SU-DHL-6 (cell line): ENCODE measurements at regions not wholly inside any gene's neighbourhood (a gene's known extent, or its start where the extent isn't known, plus 50 kb on each side); places are given as distances from the start of the nearest gene placed in this dataset.

Source experiments
- H2AFZ ChIP-seq: fragments of 200-600 bp; sonication (generic); 2 replicates; pipeline ENCODE4 v1.6.1; 2014; ENCODE audit warnings: low read depth, mild to moderate bottlenecking, moderate library complexity, mixed read lengths, antibody characterized with exemption, low read length; ENCODE audit not compliant: severe bottlenecking
- H3F3A ChIP-seq: fragments of 200-600 bp; shearing (Covaris generic); 2 replicates; pipeline ENCODE4 v1.6.0; 2016; ENCODE audit warnings: antibody characterized with exemption, mild to moderate bottlenecking; ENCODE audit not compliant: insufficient read depth
- H3K27ac ChIP-seq: fragments of 200-600 bp; sonication (generic); 2 replicates; pipeline ENCODE4 v1.5.1; 2016; ENCODE audit warnings: low read depth, mild to moderate bottlenecking, low read length, moderate library complexity, mixed read lengths
- H3K27me3 ChIP-seq: fragments of 200-600 bp; sonication (generic), shearing (Covaris generic); 2 replicates; pipeline ENCODE4 v1.6.0; 2014; ENCODE audit warnings: mild to moderate bottlenecking, low read length
- H3K36me3 ChIP-seq: fragments of 200-600 bp; sonication (generic); 2 replicates; pipeline ENCODE4 v1.6.1; 2014; ENCODE audit warnings: mild to moderate bottlenecking, low read length, mixed read lengths
- H3K4me2 ChIP-seq: fragments of 300-600, 200-600 bp; shearing (Covaris generic), sonication (generic); 2 replicates; pipeline ENCODE4 v1.6.0; 2014; ENCODE audit warnings: low read length, low read depth, mild to moderate bottlenecking; ENCODE audit not compliant: poor library complexity, severe bottlenecking
- H3K4me3 ChIP-seq: fragments of 200-600 bp; sonication (generic); 2 replicates; pipeline ENCODE4 v1.5.1; 2014; ENCODE audit warnings: antibody characterized with exemption, low read length, mild to moderate bottlenecking, mixed read lengths; ENCODE audit not compliant: insufficient read depth, poor library complexity, severe bottlenecking
- H3K79me2 ChIP-seq: fragments of 200-600 bp; sonication (generic); 2 replicates; pipeline ENCODE4 v1.6.1; 2014; ENCODE audit warnings: mild to moderate bottlenecking, low read length, moderate library complexity; ENCODE audit not compliant: insufficient read depth
- H3K9ac ChIP-seq: fragments of 200-600 bp; sonication (generic); 2 replicates; pipeline ENCODE4 v1.7.0; 2014; ENCODE audit warnings: mild to moderate bottlenecking, low read length
- H3K9me2 ChIP-seq: fragments of 200-600 bp; sonication (generic); replicated peaks from 2 replicates; pipeline ENCODE4 v1.6.1; 2014; ENCODE audit warnings: low read length; ENCODE audit not compliant: insufficient read depth
- H3K9me3 ChIP-seq: fragments of 200-600 bp; sonication (generic); 2 replicates; pipeline ENCODE4 v1.6.1; 2014; ENCODE audit warnings: low read length, mixed read lengths; ENCODE audit not compliant: insufficient read depth
- H4K20me1 ChIP-seq: fragments of 200-600 bp; sonication (generic); 2 replicates; pipeline ENCODE4 v1.6.1; 2014; ENCODE audit warnings: low read depth, mild to moderate bottlenecking, antibody characterized with exemption, low read length, moderate library complexity, mixed read lengths
- CTCF ChIP-seq: fragments of 200-600 bp; sonication (generic); IDR thresholded peaks from one replicate; pipeline ENCODE4 v1.5.1; 2017; ENCODE audit warnings: antibody characterized with exemption, mild to moderate bottlenecking, low read length, moderate library complexity; ENCODE audit not compliant: insufficient read depth, poor library complexity, severe bottlenecking
- EZH2phosphoT487 ChIP-seq: fragments of 200-600 bp; sonication (generic), shearing (Covaris generic); conservative IDR thresholded peaks from 2 replicates; pipeline ENCODE4 v1.6.1; 2018; ENCODE audit warnings: mild to moderate bottlenecking, antibody characterized with exemption, low read length, moderate library complexity, mixed read lengths

GRCh38 chr6:815348-815738, 122.4 kb upstream of the EXOC2 start:
- Histone ChIP-seq H3K4me2 (no peak overlapping the region), H3K36me3 (no peaks in the 10 kb centered on the region), H4K20me1 (no peaks in the 10 kb centered on the region), H3K27ac (no peak overlapping the region), H3K9ac (no peak overlapping the region), H3K9me2 (no peaks in the 10 kb centered on the region), H2AFZ (no peak overlapping the region), H3F3A (no peaks in the 10 kb centered on the region), H3K27me3 (no peaks in the 10 kb centered on the region), H3K79me2 (no peaks in the 10 kb centered on the region), H3K4me3 (no peak overlapping the region), H3K9me3 (no peaks in the 10 kb centered on the region)
- TF ChIP-seq CTCF (no peak), EZH2phosphoT487 (no peak)

GRCh38 chr6:814378-815347, 121.7 kb upstream of the EXOC2 start:
- Histone ChIP-seq H3K4me2 (no peak overlapping the region), H3K9ac (no peak overlapping the region), H3K27me3 (no peaks in the 10 kb centered on the region), H3F3A (no peaks in the 10 kb centered on the region), H3K27ac (no peak overlapping the region), H2AFZ (no peak overlapping the region), H4K20me1 (no peaks in the 10 kb centered on the region), H3K79me2 (no peaks in the 10 kb centered on the region), H3K36me3 (no peaks in the 10 kb centered on the region), H3K9me2 (no peaks in the 10 kb centered on the region), H3K4me3 (no peak overlapping the region), H3K9me3 (no peaks in the 10 kb centered on the region)
- TF ChIP-seq CTCF (no peak), EZH2phosphoT487 (no peak)

- H3K9ac ChIP-seq, result no peak overlapping the region
- no peaks in the 10 kb centered on the region for H3K9me3 ChIP-seq
- no peak overlapping the region for H2AFZ ChIP-seq
- no peak for TF ChIP-seq EZH2phosphoT487
- no peak for TF ChIP-seq CTCF
- no peaks in the 10 kb centered on the region for H3K27me3 ChIP-seq
- H3K4me2 ChIP-seq, result no peak overlapping the region
- H3K9me2 ChIP-seq, result no peaks in the 10 kb centered on the region
- no peak overlapping the region for H3K4me3 ChIP-seq
- no peak overlapping the region for H3K27ac ChIP-seq
- H3F3A ChIP-seq, result no peaks in the 10 kb centered on the region
- H4K20me1 ChIP-seq, result no peaks in the 10 kb centered on the region
- no peaks in the 10 kb centered on the region for H3K36me3 ChIP-seq
- no peaks in the 10 kb centered on the region for H3K79me2 ChIP-seq
These were observed 118.9 kb upstream of the EXOC2 start for GRCh38 chr6:811831-812230.
